Pons (tissue), 1 donor: ENCODE measurements at regions not wholly inside any gene's neighbourhood (a gene's known extent, or its start where the extent isn't known, plus 50 kb on each side); places are given as distances from the start of the nearest gene placed in this dataset.
"Not testable (repeated sequence)": the region's sequence is repeated elsewhere in the genome, so short reads cannot be mapped to it uniquely, and the experiment has no call there.

Experiments
- DNase-seq: peaks from one replicate; pipeline ENCODE4 v3.0.0-alpha.2; 2016; ENCODE audit warnings: low spot score

- no peak for DNase-seq
Observed at GRCh38 chr6:48994811-48995210, 468.2 kb downstream of the MMUT start.

DNA sequence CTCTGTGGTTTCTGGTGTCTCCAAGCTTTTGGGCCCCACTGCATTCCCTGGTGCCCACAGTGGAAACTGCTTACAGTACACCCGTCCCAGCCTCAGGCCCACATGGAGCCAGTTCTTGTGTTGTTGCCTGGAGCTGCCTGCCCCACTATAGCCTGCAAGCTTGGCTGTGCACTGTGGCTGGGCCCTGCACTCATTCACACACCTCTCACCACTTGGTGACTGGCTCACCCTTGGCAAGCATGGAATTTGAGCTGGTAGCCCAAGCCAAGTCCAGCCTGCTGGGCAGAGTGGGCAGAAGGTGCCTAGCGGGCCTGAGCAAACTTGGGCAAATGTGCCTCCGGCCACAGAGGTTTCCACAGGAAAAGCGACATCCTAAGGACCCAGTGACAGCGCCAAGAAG, 472.3 kb downstream of the MMUT start:
- no peak for DNase-seq

DNA sequence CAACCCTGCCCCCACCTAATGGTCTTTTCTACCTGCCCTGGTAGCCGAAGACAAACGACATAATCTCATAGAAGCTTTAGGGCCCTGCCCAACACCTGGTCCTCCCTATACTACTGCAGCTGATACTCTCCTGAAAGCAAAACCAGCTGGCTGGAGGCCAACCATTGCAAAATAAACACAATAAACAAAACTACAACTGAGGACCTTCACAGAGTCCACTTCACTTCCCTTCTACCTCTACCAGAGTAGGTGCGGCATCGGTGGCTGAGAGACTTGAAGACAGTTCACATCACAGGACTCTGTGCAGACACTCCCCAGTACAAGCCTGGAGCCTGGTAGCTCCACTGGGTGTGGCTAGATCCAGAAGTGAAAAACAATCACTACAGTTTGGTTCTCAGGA, 476.2 kb downstream of the MMUT start:
- no peak for DNase-seq

GRCh38 chr6:48986105-48986504, 476.9 kb downstream of the MMUT start:
- no peak for DNase-seq

GRCh38 chr6:48985025-48985424, 478.0 kb downstream of the MMUT start:
- no peak for DNase-seq

- DNase-seq = not testable (repeated sequence)
Observed at GRCh38 chr6:48983968-48984367, 479.1 kb downstream of the MMUT start.

DNA sequence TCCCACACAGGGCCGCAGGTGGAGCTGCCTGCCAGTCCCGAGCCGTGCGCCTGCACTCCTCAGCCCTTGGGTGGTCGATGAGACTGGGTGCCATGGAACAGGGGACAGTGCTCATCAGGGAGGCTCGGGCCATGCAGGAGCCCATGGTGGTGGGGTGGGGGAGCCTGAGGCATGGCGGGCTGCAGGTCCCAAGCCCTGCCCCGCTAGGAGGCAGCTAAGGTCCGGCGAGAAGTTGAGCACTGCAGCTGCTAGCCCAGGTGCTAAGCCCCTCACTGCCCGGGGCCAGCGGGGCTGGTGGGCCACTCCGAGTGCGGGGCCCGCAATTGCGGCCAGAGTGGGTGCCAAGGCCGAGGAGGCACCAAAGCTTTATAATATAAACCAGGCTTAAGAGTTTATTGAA, 479.7 kb downstream of the MMUT start:
- no peak for DNase-seq

DNA sequence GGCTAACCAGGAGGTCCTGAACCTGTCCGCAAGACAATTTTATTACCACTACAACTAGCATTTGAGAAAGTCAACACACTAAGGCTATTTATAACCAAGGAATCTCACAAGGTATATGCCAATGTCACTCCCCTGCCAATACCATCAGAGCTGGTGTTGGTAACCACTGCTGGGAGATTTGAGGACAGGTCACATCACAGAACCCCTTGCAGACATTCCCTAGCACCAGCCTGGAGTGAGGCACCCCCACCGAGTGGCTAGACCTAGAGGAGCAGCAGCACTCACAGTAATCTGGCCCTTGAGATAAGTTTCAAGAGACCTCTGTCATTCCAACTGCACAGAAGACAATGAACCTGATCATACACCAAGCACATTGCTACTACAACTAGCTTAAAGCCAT, 483.2 kb downstream of the MMUT start:
- DNase-seq = no peak

GRCh38 chr6:48979085-48979484, 484.0 kb downstream of the MMUT start:
- DNase-seq = no peak

- no peak for DNase-seq
Observed at GRCh38 chr6:48978016-48978415, 485.0 kb downstream of the MMUT start.

- no peak for DNase-seq
Observed at GRCh38 chr6:48977573-48977972, 485.5 kb downstream of the MMUT start.

DNA sequence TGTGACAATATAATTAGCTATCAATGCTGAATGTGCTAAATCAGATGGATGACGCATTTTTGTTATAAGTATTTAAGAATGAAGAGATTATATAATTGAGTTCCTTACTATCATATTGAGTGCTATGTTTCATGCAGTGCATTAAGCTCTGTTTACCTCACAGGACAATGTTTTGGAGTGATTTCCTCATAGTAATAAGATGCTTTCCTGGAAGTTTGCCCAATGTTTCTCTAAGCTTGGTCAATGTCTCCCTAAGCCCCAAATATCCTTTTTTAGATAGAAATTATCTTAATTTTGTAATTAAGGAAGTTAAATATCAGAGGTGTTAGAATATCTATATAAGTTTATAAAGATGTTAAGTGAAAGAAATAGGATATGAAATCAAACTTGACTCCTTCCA, 489.6 kb downstream of the MMUT start:
- DNase-seq = no peak

DNA sequence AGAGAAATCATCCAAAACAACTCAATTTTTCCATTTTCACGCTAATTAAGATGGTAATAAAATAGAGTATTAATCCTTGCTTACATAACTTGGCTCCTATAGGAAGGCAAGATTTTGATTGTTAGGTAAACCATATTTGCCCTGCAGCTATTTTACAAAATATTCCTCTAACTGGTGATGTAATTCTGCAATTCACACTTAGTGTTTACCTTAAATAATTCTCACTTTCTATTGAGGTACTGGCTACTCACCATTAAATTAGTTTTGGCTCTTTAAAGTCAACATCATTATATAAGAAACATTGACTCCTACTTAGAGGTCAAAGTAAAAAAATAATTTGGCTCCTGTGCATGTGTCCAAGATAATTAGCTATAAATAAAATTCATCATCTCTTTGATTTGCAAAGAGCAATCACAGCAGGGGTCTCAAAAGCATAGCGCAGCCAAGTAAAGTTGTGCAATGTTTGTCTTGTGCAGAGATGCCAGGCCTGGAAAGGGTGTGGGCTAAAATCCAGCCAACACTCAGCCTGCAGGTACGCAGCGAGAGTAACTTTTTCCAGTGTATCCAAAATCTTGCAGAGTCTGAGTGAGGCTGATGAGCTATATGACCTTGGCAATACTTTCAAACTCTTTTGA, 501.2 kb downstream of the MMUT start:
- no peak for DNase-seq

- DNase-seq = no peak
Observed at GRCh38 chr6:48959251-48960060, 503.6 kb downstream of the MMUT start.

DNA sequence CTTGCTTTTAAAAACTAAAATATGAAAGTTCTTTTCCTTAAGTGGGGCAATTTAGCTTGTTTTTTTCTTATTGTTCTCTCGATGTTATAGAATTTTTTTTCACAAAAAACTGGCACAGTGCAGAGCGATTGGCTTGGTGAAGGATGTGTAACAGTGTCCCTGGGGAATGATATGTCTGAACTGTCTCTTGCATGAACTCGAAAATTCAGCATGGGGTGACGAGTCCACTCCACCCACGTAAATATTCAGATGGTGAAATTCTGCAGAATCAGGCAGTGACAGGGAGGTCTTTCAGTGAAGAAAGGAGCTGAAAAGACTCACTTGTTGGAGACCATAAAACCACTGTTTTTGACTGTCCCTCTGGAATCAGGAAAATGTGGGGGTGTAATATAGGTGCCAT, 505.3 kb downstream of the MMUT start:
- DNase-seq = no peak

GRCh38 chr6:48951917-48952316, 511.1 kb downstream of the MMUT start:
- no peak for DNase-seq

- not testable (repeated sequence) for DNase-seq
Observed at GRCh38 chr6:48944276-48944675, 518.8 kb downstream of the MMUT start.

DNA sequence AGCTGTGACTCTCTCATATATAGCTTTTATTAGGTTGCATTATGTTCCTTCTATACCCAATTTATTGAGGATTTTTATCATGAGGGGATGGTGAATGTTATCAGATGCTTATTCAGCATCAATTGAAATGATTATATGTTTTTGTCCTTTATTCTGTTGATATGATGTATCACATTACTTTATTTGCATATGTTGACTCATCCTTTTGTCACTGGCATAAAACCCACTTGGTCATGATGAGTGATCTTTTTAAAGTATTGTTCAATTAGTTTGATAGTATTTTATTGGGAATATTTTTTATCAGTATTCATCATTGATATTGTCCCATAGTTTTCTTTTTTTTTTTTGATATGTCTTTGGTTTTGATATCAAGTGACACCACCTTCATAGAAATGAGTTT, 529.9 kb downstream of the MMUT start:
- DNase-seq = no peak

DNA sequence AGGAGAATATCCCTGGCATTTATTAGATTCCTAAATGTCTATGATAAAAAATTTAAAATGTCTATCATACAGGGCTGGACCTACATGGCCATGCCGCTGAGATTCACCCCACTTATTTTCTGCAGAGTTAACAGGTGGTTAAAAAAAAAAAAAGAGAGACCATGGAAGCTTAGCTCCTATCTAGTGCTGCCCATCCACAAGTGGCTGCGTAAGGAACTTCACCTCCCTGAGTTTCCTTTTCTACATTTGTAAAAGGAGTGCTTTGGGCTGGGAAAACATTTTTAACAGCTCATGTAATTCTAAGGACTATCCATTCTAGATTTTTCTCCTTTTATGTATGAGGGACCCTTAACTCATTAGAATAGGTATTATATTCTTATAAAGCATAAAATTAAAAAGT, 534.1 kb downstream of the MMUT start:
- DNase-seq = no peak

- no peak for DNase-seq
Observed at GRCh38 chr6:48922837-48923236, 540.2 kb downstream of the MMUT start.

- DNase-seq = no peak
Observed at GRCh38 chr6:48919555-48919954, 543.5 kb downstream of the MMUT start.

DNA sequence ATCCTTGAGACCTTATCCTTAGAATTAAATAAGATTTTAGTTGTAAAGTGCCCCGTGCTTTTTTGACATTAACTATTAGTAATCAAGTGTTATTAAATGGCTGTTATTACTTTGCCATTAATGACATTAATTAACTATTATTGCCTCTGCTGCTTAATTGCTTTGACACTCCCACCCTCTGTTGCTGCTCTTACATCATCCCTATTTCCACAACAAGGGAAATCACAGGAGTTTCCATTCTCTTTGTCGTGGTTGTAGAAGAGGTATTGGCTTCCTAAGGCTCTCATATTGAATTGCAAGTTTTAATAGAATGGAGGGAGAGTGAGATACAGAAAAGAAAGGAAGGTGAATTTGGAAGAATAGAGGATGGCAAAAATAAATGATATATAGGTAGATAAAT, 545.8 kb downstream of the MMUT start:
- DNase-seq = no peak

DNA sequence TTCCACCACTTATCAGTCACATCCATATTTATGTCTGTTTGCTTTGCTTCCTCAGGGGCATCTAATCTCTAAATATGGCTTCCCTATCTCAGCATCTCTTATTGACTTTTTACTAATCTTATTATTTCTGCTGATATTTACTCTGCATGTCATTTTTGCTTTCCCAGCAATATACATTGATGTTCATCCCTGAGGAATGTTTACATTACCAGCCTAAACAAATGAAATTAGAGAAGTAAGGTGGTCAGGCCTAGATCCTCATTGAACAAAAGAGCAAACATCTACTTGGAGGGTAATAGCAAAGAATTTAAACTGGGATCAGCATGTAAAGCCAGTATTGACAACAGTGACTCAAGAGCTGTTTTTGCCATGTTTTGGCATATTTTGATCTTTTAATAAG, 546.4 kb downstream of the MMUT start:
- DNase-seq = no peak

- DNase-seq = no peak
Observed at GRCh38 chr6:48915591-48915990, 547.5 kb downstream of the MMUT start.
